Right forelimb (tissue), 1 donor: ENCODE measurements at regions not wholly inside any gene's neighbourhood (a gene's known extent, or its start where the extent isn't known, plus 50 kb on each side); places are given as distances from the start of the nearest gene placed in this dataset.

ENCODE experiments used
- DNase-seq: peaks from one replicate; pipeline ENCODE4 v3.0.0-alpha.2; 2018

GRCh38 chr9:124179196-124180071, 78.3 kb upstream of the NEK6 start:
- DNase-seq, result no peak

GRCh38 chr9:124180557-124180956, 77.2 kb upstream of the NEK6 start:
- DNase-seq, result peak; percentile 82

GRCh38 chr9:124182741-124183140, 75.0 kb upstream of the NEK6 start:
- no peak for DNase-seq

DNA sequence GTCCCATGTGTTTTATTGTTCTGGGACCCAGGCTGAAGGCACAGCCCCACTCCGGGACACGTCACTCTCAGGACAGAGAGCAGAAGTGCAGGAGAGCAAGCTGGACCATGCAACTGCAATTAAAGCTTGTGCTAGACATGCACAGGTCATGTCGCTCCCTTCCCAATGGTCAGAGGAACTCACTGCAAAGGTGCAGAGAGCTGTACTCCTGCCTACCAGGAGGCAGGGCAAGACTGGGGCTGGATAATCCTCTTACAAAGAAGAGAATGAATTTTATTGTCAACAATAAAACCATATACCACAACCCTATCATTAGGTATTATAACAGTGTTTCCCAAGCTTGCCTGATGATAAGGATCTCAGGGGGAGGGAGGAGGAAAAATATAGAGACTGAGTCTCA, 74.0 kb upstream of the NEK6 start:
- no peak for DNase-seq

DNA sequence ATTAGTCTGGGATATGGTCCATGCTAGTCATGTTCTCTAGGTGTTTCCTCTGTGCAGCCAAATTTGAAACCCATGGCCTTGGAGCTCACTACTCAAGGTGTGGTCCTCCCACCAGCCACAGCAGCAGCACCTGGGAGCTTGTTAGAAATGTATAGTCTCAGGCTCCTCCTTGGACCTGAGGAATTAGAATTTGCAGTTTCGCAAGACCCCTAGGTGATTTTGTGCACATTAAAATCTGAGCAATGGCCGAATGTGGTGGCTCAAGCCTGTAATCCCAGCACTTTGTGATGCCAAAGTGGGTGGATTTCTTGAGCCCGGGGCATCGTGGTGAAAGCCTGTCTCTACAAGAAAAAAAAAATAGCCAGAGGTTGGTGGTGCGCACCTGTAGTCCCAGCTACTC, 72.3 kb upstream of the NEK6 start:
- DNase-seq, result no peak

- no peak for DNase-seq
These were observed 70.4 kb upstream of the NEK6 start for GRCh38 chr9:124187311-124187710.

DNA sequence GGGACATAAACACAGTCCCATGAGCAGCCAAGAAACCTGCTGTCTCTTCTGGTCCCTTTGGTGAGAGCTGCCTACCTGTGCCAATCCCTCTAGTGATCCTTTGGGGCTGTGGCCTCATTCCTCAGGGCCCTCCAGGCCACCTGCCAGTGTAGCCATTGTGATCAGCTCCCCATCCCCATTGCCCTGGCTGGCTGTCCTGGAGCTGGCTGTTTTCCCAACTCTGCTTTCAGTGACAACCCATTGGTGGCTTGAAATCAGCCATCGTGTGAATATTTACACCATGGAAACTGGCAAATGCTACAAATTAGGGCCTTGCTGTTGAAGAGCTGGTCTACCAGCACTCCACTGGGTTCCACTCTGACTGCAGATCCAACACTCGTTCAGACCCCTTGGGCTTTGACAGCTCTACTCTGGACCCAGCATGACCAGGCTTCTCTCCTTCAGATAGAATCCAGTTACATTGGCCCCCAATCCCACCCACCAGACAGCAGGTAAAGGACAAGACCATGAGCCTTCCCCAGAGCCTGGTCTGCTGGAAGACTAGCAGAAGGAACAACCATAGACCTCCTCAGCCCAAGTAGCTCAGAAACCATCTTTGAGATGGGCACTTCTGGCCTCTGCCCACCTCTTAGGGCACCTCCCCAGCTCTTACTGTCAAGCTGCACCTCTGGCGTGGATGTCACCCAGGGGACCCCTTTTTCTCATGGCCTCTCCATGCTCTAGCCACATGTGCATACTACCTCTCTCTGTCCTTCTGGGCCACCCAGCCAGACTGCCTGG, 69.2 kb upstream of the NEK6 start:
- DNase-seq, result no peak

DNA sequence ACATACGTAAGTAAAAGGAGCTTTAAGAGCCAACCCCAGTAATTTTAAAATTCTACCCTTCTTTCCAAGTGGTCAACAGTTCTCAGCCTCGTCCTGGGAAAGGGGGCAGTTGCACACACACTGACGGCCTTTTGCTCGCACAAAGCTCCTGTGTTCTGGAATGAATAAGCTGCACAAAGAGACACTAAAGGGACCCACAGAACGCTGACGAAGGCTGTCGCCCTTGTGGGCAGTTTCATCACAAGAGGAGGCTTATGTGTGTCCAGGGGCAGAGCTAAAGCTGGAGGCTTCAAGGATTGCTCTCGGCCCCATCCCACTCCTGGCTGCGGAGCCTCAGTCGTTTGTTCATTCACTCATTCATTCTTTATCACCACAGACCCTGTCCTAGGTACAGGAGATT, 67.0 kb upstream of the NEK6 start:
- no peak for DNase-seq

GRCh38 chr9:124191691-124192395, 65.9 kb upstream of the NEK6 start:
- no peak for DNase-seq

DNA sequence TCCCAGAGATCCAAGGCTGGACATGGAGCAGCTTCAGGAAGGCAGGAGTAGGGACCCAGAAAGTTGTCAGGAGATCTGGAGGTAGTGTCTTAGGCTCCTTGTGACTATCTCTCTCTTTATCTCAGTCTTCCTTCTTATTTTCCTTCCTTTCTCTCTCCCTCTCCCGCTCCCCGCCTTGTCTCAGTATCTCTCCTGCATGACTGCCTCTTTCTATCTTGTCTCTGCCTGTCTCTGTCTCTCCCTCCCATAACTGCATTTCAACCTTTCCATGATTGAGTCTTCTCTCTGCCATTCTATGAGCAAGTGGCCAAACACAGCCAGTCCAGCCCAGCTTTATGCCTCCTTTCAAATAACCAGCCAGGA, 61.0 kb upstream of the NEK6 start:
- no peak for DNase-seq

GRCh38 chr9:124197177-124198095, 60.3 kb upstream of the NEK6 start:
- no peak for DNase-seq

- DNase-seq, result no peak
These were observed 59.4 kb upstream of the NEK6 start for GRCh38 chr9:124198331-124198730.

GRCh38 chr9:124198948-124199347, 58.8 kb upstream of the NEK6 start:
- no peak for DNase-seq

DNA sequence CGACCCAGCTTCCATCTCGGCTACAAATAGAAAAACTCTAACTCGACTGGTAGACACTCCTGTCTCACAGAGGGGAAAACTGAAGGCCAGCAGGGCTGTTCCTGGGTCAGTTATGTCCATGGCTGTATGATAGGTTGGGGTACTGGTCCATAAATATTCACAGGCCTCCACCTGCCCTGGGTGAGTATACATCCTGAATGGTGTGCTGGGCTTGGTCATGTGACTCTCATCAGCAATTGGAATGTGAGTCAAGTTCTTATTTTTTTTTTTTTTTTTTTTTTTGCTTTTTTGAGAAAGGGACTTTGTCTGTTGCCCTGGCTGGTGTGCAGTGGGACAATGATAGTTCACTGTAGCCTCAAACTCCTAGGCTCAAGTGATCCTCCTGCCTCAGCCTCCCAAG, 58.3 kb upstream of the NEK6 start:
- no peak for DNase-seq

DNA sequence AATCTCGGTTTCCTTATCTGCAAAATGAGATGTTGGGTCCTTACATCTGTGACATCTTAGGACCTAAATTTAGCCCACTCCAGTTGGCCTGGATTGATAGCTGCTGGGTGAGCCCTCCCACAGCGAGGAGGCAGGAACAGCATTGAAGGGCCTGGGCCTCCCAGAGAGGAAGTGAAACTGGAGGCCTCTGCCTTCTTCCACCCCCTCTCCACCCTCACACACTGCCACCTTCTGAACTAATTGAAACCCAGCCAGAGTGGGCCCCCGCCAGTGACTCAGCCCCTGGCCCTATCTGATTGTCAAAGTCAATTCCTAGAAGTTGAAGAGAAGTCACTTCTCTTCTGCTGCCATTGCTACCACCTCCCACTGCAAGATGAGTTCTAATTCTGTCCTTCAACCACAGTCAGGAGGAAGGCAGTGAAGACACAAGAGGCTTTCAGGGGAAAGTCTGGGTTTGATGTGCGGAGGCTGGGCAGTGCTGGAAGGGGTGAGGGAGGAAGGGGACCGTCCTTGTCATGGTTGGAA, 55.2 kb upstream of the NEK6 start:
- DNase-seq, result no peak

DNA sequence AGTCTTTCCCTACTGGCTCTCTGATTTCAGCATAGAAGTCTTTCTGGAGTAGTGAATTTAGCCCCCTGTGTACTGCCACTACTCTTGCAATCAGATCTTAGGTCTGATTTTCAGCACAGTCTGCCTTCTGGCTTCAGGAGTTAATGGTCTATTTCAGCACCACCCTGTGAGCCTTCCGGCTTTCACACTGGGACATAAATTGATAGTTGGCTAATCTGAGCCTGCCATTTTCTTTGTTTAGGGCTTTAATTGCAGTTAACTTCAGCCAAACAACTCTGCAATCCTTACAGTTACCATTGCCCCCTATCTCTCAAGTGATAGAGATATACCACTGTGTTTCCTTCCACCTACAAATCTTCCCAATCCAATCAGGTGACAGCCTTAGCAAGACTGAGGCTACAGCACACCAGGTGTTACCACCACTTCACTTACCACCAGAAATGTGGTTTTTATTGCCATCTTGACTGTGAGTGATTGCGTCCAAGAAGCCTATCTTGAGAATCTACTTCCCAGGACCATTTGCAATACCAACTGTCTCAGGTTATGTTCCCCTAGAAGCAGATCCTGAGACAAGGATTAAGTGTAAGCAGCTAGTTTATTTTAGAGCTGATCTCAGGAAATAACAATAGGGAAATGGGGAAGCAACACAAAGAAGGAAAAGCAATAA, 51.9 kb upstream of the NEK6 start:
- DNase-seq, result no peak

- no peak for DNase-seq
These were observed 51.4 kb upstream of the NEK6 start for GRCh38 chr9:124206391-124206790.
